Stimulated activated memory B cell treated with anti-CD40 and anti-IgM and Interleukin-4, amounts not matched to agents 10 μg/mL and 1 μg/mL and 100 μg/mL, for 72 hours (primary cell): ENCODE measurements at regions not wholly inside any gene's neighbourhood (a gene's known extent, or its start where the extent isn't known, plus 50 kb on each side); places are given as distances from the start of the nearest gene placed in this dataset.
"Not testable (repeated sequence)": the region's sequence is repeated elsewhere in the genome, so short reads cannot be mapped to it uniquely, and the experiment has no call there.

ENCODE experiments used
- ATAC-seq: fragments of 150-1000 bp; cut with Tn5 transposase; 2 replicates; pipeline ENCODE4 v1.10.0; 2021
- H3K27ac Mint-ChIP-seq: one replicate; pipeline ENCODE4 v1.8.0; 2022; ENCODE audit warnings: mild to moderate bottlenecking, mixed read lengths
- H3K27me3 Mint-ChIP-seq: one replicate; pipeline ENCODE4 v1.8.0; 2022; ENCODE audit warnings: mixed read lengths
- H3K36me3 Mint-ChIP-seq: one replicate; pipeline ENCODE4 v1.8.0; 2022; ENCODE audit warnings: mixed read lengths
- H3K4me1 Mint-ChIP-seq: one replicate; pipeline ENCODE4 v1.8.0; 2022; ENCODE audit warnings: mixed read lengths
- H3K4me3 Mint-ChIP-seq: one replicate; pipeline ENCODE4 v1.8.0; 2022; ENCODE audit warnings: mild to moderate bottlenecking, moderate library complexity, mixed read lengths
- H3K9me3 Mint-ChIP-seq: one replicate; pipeline ENCODE4 v1.8.0; 2022; ENCODE audit warnings: mixed read lengths

DNA sequence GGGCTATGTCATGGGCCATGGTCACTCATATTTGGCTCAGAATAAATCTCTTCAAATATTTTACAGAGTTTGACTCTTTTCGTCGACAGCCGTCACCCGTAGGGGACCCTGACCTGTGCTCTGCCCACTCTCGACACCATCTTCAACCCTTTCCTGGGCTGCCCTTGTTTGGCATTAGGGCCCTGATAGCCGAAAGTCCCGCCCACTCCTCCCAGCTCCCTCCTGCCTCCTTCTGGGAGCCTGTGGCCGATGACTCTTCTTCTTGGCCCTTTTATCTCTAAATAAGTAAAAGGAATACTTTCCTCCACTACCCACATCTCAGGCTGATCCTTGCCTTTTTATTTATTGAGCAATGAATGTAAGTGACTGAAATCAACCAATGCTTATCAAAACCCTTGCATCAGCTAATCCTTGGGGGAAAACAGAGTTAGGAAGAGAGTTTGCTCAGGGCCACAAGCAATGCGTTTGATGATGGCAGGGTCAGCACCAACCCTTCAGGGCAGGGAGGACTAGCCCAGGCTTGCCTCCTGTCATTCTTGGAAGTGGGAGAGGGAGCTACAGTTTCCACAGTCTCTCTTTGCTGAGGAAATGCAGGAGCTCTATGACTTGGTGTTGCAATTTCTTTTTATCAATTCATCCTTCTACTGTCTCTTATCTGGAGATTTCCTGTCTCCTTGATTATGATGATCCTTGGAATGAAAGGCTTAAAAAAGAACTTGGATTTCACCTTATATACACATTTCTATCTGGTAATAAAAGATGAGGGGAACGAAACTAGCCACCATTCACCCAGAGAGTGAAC lies 218.2 kb upstream of the PODXL start:
- Mint-ChIP-seq H3K36me3 (no peaks in the 10 kb centered on the region), H3K4me3 (no peak overlapping the region), H3K4me1 (no peaks in the 10 kb centered on the region), H3K9me3 (no peaks in the 10 kb centered on the region), H3K27ac (no peak overlapping the region), H3K27me3 (no peaks in the 10 kb centered on the region)
- ATAC-seq: no peak

DNA sequence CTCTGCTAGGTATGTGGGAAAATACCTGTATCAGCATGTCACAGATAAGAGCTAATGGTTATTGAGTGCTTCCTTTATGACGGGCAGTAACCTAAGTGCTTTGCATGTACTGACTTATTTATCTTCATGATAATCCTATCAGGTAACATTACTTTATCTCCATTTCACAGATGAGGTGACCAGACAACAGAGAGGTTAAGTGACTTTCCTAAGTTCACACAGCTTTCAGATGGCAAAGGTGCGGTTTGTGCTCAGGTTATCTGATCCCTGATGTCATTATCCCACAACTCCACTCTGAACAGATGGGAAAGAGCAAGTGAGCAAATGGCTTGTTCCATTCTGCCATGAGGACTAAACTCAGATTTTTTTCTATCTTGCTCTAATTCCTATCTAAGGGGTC lies 217.0 kb upstream of the PODXL start:
- no peaks in the 10 kb centered on the region for H3K27me3 Mint-ChIP-seq
- H3K9me3 Mint-ChIP-seq: no peaks in the 10 kb centered on the region
- H3K4me3 Mint-ChIP-seq: no peak overlapping the region
- H3K27ac Mint-ChIP-seq: no peak overlapping the region
- H3K4me1 Mint-ChIP-seq: no peaks in the 10 kb centered on the region
- no peak for ATAC-seq
- H3K36me3 Mint-ChIP-seq: no peaks in the 10 kb centered on the region

DNA sequence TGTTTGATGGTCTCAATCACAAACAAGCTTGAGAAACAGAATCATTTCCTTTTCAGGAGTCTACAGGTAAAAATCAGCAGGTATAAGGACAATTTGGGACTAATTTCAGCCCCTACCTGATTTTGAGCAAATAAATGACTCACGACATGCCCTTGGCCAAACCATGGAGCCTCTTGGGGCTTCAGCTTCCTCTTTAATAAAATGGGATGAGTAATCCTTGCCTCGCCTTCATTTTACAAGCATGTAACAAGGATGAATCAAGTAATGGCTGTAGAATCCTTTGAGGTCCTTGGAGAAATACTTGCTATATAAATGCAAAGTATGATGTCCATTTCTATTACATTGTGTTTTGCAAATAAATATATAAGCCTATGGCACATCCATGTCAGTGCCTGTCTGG lies 212.8 kb upstream of the PODXL start:
- no peaks in the 10 kb centered on the region for H3K27me3 Mint-ChIP-seq
- no peak overlapping the region for H3K27ac Mint-ChIP-seq
- no peak overlapping the region for H3K4me3 Mint-ChIP-seq
- ATAC-seq: no peak
- no peaks in the 10 kb centered on the region for H3K4me1 Mint-ChIP-seq
- H3K36me3 Mint-ChIP-seq: no peaks in the 10 kb centered on the region
- no peaks in the 10 kb centered on the region for H3K9me3 Mint-ChIP-seq

DNA sequence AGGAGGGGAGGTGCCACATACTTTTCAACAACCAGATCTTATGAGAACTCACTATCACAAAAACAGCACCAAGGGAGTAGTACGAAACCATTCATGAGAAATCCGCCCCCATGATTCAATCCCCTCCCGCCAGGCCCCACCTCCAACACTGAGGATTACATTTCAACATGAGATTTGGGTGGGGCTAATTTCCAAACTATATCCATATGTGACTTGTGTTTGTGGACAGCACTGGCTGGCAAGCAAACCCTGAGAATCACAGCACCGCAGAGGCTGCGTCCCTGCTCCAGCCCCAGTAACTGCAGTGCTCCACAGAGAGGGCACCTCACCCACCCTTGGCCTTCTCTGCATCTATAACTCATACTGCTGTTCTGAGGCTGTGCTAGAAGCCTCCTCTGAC lies 211.2 kb upstream of the PODXL start:
- no peaks in the 10 kb centered on the region for H3K4me1 Mint-ChIP-seq
- no peak for ATAC-seq
- H3K4me3 Mint-ChIP-seq: no peak overlapping the region
- H3K27me3 Mint-ChIP-seq: no peaks in the 10 kb centered on the region
- no peak overlapping the region for H3K27ac Mint-ChIP-seq
- peaks cover 3% of the 10 kb centered on the region for H3K9me3 Mint-ChIP-seq
- no peaks in the 10 kb centered on the region for H3K36me3 Mint-ChIP-seq

DNA sequence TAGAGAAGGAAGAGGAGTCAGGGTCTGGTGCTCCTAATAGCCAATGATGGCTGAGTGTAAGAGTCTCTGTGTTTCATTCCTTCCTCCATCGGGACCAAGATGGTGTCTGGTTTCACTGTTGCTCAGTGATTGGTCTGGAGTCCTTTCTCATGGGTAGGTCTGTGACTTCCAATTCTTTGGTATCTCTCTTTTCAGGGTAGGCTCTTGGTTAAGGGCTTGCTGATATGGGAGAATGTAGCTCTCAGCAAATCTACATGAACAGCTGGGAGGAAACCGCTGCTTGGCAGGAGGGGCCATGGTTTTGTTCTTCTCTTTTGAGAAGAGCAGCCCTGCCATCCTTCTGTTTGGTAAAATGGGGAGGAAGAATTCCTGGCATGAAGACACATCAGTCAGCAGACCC lies 209.1 kb upstream of the PODXL start:
- H3K27me3 Mint-ChIP-seq: peaks cover 19% of the 10 kb centered on the region
- H3K9me3 Mint-ChIP-seq: peaks cover 3% of the 10 kb centered on the region
- no peak overlapping the region for H3K27ac Mint-ChIP-seq
- no peaks in the 10 kb centered on the region for H3K4me1 Mint-ChIP-seq
- ATAC-seq: no peak
- H3K4me3 Mint-ChIP-seq: no peak overlapping the region
- H3K36me3 Mint-ChIP-seq: no peaks in the 10 kb centered on the region

DNA sequence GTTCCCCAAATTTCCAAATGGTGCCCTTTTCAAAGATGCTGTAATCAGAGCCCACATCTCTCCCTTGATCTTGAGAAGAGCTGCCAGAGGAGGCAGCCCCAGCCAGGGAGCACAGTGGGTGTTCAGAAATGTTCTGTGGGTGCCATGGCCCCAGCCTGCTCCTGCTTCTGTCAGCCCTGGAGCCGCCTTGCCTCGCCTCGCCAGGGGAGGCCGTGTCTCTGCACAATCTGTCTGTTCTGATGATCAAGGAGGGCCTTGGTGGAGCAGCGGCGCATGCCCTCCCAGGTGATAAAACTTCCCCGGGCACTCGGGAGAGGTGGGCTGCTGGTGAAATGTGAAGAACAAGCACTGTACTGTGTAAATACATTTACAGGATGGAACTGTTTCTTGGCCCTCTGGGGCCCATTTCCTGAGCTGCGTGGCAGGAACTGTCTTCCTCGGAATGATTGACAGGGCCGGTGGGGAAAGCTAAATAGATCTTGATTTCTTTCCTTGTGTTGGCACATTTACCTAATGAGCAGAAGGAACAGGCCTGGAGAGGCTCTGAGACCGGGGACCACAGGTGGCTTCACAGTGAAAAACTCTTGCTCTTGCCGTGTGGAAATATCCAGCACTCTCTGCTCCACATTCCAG lies 207.8 kb upstream of the PODXL start:
- H3K9me3 Mint-ChIP-seq: peaks cover 3% of the 10 kb centered on the region
- no peaks in the 10 kb centered on the region for H3K4me1 Mint-ChIP-seq
- no peak overlapping the region for H3K4me3 Mint-ChIP-seq
- H3K27ac Mint-ChIP-seq: no peak overlapping the region
- no peaks in the 10 kb centered on the region for H3K36me3 Mint-ChIP-seq
- ATAC-seq: no peak
- peaks cover 30% of the 10 kb centered on the region for H3K27me3 Mint-ChIP-seq

DNA sequence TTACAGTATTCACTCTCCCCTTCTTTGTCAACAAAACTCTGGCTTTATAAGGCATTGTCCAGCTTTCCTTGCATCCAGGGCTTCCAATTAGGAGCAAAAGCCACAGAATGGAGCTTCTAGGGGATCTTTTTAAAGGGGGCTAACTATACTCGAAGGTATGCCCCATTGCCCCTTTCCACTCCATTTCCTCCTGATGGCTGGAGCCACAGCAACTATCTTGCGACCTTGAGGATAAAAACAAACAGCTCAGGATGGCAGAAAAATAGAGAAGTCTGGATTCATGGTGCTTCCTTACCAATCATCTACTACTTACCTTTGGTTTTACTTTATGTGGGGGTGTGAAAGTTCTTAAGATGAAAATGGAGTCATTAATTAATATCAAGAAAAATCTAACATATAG lies 206.3 kb upstream of the PODXL start:
- Mint-ChIP-seq H3K9me3 (peaks cover 3% of the 10 kb centered on the region), H3K36me3 (no peaks in the 10 kb centered on the region), H3K27me3 (peaks cover 30% of the 10 kb centered on the region), H3K27ac (no peak overlapping the region), H3K4me1 (no peaks in the 10 kb centered on the region), H3K4me3 (no peak overlapping the region)
- no peak for ATAC-seq

DNA sequence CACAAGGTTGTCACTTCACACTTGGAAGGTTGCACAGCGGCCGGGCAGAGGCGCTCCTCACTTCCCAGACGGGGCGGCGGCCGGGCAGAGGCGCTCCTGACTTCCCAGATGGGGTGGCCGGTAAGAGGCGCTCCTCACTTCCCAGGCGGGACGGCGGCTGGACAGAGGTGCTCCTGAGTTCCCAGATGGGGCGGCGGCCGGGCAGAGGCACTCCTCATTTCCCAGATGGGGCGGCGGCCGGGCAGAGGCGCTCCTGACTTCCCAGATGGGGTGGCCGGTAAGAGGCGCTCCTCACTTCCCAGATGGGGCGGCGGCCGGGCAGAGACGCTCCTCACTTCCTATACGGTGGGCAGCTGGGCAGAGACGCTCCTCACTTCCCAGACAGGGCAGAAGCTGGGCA lies 199.4 kb upstream of the PODXL start:
- H3K4me1 Mint-ChIP-seq, H3K36me3 Mint-ChIP-seq, H3K4me3 Mint-ChIP-seq, ATAC-seq, H3K27ac Mint-ChIP-seq, H3K9me3 Mint-ChIP-seq: not testable (repeated sequence)
- peaks cover 35% of the 10 kb centered on the region for H3K27me3 Mint-ChIP-seq

DNA sequence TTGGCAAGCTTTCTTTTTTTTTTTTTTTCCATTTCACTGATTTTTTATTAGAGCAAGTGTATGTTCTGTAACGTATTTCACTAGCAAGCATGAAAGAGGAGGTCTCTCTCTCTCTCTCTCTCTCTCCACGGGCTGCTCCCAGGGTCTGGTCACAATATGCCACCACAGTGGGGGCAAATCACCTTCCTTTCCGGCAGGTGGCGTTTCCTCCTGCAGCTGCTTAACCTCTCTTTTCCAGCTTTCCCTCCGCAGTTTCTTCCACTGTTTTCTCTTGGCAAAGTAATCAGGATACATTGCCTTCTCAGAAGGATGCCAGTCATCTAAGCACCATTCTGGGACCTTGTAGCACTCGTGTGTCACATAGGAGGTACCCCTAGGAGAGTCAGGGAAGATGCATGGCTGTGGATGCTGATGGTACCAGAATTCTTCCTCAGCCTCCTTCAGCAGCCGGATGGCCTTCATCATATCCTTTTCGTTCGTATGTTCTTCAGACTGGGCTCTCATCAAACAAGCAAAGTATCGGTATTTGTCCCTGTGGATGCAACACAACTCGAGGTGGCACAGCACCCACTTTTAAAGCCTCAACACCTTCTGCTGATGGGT lies 197.3 kb upstream of the PODXL start:
- peaks cover 21% of the 10 kb centered on the region for H3K27me3 Mint-ChIP-seq
- no peak for ATAC-seq
- H3K4me1 Mint-ChIP-seq: no peaks in the 10 kb centered on the region
- H3K36me3 Mint-ChIP-seq: no peaks in the 10 kb centered on the region
- H3K4me3 Mint-ChIP-seq: no peak overlapping the region
- no peaks in the 10 kb centered on the region for H3K9me3 Mint-ChIP-seq
- no peak overlapping the region for H3K27ac Mint-ChIP-seq

DNA sequence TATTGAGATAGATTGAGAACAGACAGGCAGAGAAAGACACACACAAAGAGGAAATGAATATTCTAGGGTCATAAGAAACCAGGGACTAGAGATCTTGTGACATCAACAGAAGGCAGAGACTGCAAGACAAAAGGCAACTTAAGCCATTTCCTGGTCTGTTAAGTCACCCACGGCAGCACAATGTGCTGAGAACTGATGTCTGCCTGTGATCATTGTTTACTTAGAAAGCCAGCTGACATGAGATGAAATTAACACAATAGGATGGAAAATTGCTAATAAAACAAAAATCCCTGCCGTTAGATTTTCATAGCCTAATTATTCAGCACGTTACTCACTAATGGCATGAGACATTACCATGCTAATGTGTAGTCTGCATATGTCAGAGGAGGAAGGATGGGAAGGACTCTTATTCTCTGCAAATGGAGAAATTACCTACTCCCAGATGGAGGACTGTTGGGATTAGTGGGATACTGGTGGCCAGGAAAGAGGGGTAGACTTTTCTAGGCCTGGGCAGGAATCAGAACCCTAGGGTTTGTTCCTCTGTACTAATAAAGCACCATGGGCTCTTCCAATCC lies 191.3 kb upstream of the PODXL start:
- no peaks in the 10 kb centered on the region for H3K9me3 Mint-ChIP-seq
- no peaks in the 10 kb centered on the region for H3K36me3 Mint-ChIP-seq
- H3K27me3 Mint-ChIP-seq: peaks cover 16% of the 10 kb centered on the region
- ATAC-seq: no peak
- no peaks in the 10 kb centered on the region for H3K4me1 Mint-ChIP-seq
- H3K27ac Mint-ChIP-seq: no peak overlapping the region
- H3K4me3 Mint-ChIP-seq: no peak overlapping the region

DNA sequence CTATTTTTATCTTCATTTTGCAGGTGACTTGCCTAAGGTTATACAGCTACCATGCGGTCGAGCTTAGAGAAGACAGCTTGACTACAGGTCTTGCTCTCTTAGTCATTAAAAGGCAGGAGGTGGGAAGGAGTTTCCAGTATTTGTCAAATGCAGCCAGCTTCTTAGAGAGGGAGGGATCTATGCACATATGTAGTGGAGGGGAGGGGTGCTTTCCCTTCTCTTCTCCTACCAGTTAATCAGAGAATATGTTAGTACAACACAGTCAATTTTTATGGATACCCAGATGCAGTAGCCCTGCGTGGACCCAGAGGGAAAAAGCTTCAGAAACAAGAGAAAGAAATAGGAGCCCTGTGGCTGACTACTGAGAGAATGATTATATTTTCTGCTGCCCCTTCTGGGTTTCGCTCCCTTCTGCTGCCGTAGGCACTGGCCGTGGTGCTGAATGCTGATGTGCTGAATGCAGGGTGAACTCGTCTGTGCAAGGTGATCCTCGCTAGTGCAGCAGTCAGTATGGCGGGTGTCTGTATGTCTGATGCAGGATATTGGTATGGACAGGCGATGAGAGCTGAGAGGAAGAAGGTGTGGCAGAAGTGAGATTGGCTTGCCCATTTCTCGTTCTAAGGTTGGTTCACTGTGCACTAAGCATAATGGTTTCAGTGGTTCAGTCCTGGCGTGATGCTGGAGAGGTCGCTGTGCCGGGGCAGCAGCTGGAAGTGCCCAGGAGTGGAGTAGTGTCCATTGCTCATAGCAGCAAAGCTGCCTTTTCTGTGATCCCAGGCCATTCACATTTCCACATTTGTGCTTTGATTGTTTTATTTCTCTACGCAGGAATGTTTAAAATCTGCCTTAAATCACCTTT lies 189.2 kb upstream of the PODXL start:
- Mint-ChIP-seq H3K4me3 (no peak overlapping the region), H3K27me3 (peaks cover 11% of the 10 kb centered on the region), H3K27ac (no peak overlapping the region), H3K4me1 (no peaks in the 10 kb centered on the region), H3K9me3 (no peaks in the 10 kb centered on the region), H3K36me3 (no peaks in the 10 kb centered on the region)
- no peak for ATAC-seq

DNA sequence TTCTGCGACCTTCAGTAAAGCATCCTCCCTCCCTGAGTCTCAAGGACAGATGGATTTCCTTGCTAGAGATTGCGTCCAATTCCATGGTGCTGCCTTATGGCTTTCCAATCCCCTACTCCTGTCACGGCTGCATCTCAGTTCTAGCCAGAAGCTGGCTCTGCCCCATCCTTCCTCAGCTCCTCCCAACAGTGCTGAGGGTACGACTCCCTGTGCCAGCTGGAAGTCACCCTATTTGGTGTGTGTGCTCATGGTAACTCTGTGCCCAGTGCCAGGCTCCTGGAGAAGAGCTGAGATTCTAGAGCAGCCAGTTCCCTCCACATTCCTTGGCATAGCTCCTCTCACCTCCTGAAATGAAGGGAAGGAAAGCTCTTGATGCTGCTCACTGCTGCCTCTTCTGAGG lies 185.0 kb upstream of the PODXL start:
- H3K4me1 Mint-ChIP-seq: no peaks in the 10 kb centered on the region
- H3K9me3 Mint-ChIP-seq: no peaks in the 10 kb centered on the region
- H3K27ac Mint-ChIP-seq: no peak overlapping the region
- no peaks in the 10 kb centered on the region for H3K36me3 Mint-ChIP-seq
- H3K27me3 Mint-ChIP-seq: peaks cover 35% of the 10 kb centered on the region
- H3K4me3 Mint-ChIP-seq: no peak overlapping the region
- ATAC-seq: no peak

DNA sequence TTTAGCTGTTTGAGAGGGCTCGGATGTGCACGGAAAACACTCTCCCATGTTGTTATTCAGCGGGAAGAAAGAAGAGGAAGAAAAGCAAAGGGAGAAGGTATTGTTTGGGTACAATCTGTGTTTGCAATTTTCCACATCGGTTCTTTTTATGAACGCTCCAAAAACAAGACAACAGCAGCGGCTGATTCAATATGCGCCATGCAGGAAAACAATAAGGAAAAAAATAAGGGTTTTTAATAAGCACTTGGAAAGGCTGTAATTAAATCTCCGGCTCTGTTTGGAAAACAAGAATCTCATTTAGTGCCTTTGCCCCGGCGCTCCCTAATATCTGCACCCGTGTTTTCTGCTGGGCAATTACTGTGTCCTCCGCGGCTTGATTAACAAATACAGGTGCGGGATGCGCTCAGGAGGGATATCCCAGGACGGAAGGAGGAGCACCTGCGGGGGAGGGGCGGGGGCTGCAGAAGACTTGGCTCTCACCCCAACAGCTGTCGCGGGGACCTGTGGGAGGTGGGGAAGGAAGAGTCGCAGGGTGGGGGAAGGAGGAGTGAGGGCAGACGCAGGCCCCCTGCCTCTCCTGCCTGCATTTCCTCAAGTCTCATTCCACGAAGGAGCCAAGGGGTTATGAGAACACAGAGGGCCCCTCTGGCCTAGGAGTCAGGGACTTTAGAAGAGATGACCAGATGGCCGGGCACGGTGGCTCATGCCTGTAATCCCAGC lies 181.5 kb upstream of the PODXL start:
- H3K27ac Mint-ChIP-seq: no peak overlapping the region
- H3K36me3 Mint-ChIP-seq: no peaks in the 10 kb centered on the region
- no peaks in the 10 kb centered on the region for H3K4me1 Mint-ChIP-seq
- no peaks in the 10 kb centered on the region for H3K9me3 Mint-ChIP-seq
- no peak for ATAC-seq
- peaks cover 39% of the 10 kb centered on the region for H3K27me3 Mint-ChIP-seq
- no peak overlapping the region for H3K4me3 Mint-ChIP-seq

DNA sequence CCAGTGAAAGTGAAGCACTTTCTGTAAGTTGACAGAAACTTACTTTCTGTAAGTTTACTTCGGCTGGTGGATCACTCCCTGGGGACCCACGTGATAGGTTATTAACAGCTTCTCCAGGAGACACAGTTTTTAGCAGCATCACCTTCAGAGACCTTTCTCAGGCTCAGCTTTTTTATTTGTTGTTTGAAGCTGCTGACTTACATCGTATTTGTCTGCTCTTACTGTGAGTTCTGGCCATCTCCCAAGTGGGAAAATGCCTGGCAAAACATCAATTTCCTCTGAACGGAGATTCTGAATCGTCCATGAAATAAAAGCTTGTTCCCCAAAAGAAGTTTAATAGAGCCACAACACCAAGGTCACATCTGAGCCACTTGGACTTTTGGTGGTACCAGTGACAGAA lies 178.7 kb upstream of the PODXL start:
- ATAC-seq: no peak
- H3K27me3 Mint-ChIP-seq: peaks cover 51% of the 10 kb centered on the region
- no peaks in the 10 kb centered on the region for H3K4me1 Mint-ChIP-seq
- no peak overlapping the region for H3K4me3 Mint-ChIP-seq
- H3K36me3 Mint-ChIP-seq: no peaks in the 10 kb centered on the region
- H3K9me3 Mint-ChIP-seq: peaks cover 5% of the 10 kb centered on the region
- no peak overlapping the region for H3K27ac Mint-ChIP-seq
